ENCODE measurements at regions not wholly inside any gene's neighbourhood (a gene's known extent, or its start where the extent isn't known, plus 50 kb on each side); places are given as distances from the start of the nearest gene placed in this dataset.

DNA sequence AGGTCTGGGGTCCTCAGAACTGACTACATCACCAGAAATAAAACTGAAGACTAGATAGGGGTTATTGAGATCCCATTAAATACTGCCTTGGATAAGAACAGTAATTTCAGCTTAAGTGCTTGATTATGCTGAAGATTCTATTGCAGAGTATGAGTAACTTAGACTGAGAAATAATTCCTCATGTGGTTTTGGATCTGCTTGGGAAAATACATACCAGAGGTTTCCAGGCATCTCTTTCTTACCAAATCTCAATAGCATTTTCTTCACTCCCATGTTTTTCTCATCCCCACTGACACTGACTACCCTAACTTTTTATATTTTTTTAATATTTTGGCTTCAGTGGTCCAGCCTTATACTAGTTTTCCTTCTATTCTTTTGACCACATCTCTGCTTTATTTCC, 92.0 kb upstream of the TEX13D start:
- H3K4me3 ChIP-seq = no peak overlapping the region
- TF ChIP-seq, protein P1, sequence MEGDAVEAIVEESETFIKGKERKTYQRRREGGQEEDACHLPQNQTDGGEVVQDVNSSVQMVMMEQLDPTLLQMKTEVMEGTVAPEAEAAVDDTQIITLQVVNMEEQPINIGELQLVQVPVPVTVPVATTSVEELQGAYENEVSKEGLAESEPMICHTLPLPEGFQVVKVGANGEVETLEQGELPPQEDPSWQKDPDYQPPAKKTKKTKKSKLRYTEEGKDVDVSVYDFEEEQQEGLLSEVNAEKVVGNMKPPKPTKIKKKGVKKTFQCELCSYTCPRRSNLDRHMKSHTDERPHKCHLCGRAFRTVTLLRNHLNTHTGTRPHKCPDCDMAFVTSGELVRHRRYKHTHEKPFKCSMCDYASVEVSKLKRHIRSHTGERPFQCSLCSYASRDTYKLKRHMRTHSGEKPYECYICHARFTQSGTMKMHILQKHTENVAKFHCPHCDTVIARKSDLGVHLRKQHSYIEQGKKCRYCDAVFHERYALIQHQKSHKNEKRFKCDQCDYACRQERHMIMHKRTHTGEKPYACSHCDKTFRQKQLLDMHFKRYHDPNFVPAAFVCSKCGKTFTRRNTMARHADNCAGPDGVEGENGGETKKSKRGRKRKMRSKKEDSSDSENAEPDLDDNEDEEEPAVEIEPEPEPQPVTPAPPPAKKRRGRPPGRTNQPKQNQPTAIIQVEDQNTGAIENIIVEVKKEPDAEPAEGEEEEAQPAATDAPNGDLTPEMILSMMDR (IDR thresholded peaks at IDR 0.05; ENCODE audit: control extremely low read depth, extremely low read depth) = no peak
- no peak overlapping the region for H3K27ac ChIP-seq (ENCODE audit: low read depth in 1 of 2, low read length in 1 of 2)
- DNase-seq = no peak
- no peak for ATAC-seq (ENCODE audit: insufficient read depth, low FRiP score)
- H3K27me3 ChIP-seq (ENCODE audit: control insufficient read depth in 3 of 3, insufficient read depth in 3 of 3, low read length in 2 of 3) = peaks cover 0 to 2% (median 0%) of the 10 kb centered on the region in 3 donors
- no peaks in the 10 kb centered on the region for H3K9me3 ChIP-seq (ENCODE audit: control insufficient read depth in 4 of 4, insufficient read depth in 3 of 4, low read length in 3 of 4)
- no peaks in the 10 kb centered on the region for H3K4me1 ChIP-seq (ENCODE audit: control insufficient read depth in 5 of 5, insufficient read depth in 5 of 5, low read length in 5 of 5)
- no peak overlapping the region for H3K9ac ChIP-seq (ENCODE audit: insufficient read depth in 1 of 2, low read length in 2 of 2)
- H3K36me3 ChIP-seq (ENCODE audit: control insufficient read depth in 4 of 4, insufficient read depth in 4 of 4, low read length in 4 of 4) = no peaks in the 10 kb centered on the region

DNA sequence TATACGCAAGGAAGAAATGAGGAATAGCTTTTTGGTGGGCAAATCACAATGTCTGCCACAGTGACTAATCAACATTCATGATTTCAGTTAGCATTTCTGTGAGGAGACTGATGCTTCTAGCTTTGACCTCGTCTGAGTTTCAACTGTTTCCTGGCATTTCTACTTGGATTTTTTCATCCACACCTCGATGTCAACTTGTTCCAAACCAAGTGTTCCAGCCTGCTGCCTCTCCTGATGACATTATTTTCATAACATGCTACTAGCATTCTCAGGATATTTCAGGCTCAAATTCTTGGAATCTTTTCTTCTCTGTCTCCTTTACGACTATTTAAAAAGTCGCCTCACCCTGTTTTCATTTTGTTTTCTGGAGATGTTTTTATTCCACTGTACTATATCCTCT, 90.3 kb upstream of the TEX13D start:
- Histone ChIP-seq H3K36me3 (ENCODE audit: control insufficient read depth in 4 of 4, insufficient read depth in 4 of 4, low read length in 4 of 4) (no peaks in the 10 kb centered on the region), H3K4me1 (ENCODE audit: control insufficient read depth in 5 of 5, insufficient read depth in 5 of 5, low read length in 5 of 5) (no peaks in the 10 kb centered on the region), H3K27me3 (ENCODE audit: control insufficient read depth in 3 of 3, insufficient read depth in 3 of 3, low read length in 2 of 3) (peaks cover 0 to 2% (median 0%) of the 10 kb centered on the region in 3 donors), H3K9me3 (ENCODE audit: control insufficient read depth in 4 of 4, insufficient read depth in 3 of 4, low read length in 3 of 4) (peaks cover 0 to 3% (median 0%) of the 10 kb centered on the region in 4 donors), H3K4me3 (no peak overlapping the region), H3K9ac (ENCODE audit: insufficient read depth in 1 of 2, low read length in 2 of 2) (no peak overlapping the region), H3K27ac (ENCODE audit: low read depth in 1 of 2, low read length in 1 of 2) (no peak overlapping the region)
- 58 to 60% methylated on average over 5 of the region's 5 CpGs for WGBS, 2 donors
- ATAC-seq (ENCODE audit: insufficient read depth, low FRiP score) (no peak), DNase-seq (no peak)
- TF ChIP-seq, protein P1 (IDR thresholded peaks at IDR 0.05; ENCODE audit: control extremely low read depth, extremely low read depth) = no peak

DNA sequence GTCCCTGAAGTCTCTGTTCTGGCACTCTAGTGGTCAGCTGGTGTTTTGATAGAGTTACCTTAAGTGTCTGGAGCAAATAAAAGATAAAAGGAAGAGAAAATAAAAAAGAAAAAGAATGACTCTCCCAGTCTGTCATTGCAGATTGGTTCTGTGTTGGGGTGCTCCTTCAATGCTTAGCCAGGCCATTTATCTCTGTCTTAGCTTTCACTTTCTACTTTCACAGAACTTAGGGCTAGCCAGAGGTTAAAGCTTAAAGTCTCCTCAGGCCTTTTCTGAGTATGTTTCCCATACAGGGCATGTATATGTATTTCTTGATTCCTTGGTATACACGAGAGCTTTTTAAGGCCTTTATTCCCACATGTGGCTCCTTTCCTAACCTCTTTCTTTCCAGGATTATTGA, 83.1 kb upstream of the TEX13D start:
- Histone ChIP-seq H3K36me3 (ENCODE audit: control insufficient read depth in 4 of 4, insufficient read depth in 4 of 4, low read length in 4 of 4) (no peaks in the 10 kb centered on the region), H3K4me1 (ENCODE audit: control insufficient read depth in 5 of 5, insufficient read depth in 5 of 5, low read length in 5 of 5) (peaks cover 0 to 4% (median 0%) of the 10 kb centered on the region in 5 donors), H3K9ac (ENCODE audit: insufficient read depth in 1 of 2, low read length in 2 of 2) (no peak overlapping the region), H3K27ac (ENCODE audit: low read depth in 1 of 2, low read length in 1 of 2) (no peak overlapping the region), H3K27me3 (ENCODE audit: control insufficient read depth in 3 of 3, insufficient read depth in 3 of 3, low read length in 2 of 3) (no peaks in the 10 kb centered on the region), H3K4me3 (no peak overlapping the region), H3K9me3 (ENCODE audit: control insufficient read depth in 4 of 4, insufficient read depth in 3 of 4, low read length in 3 of 4) (peaks cover 0 to 6% (median 0%) of the 10 kb centered on the region in 4 donors)
- ATAC-seq (ENCODE audit: insufficient read depth, low FRiP score) (no peak), DNase-seq (no peak)
- TF ChIP-seq, protein P1 (IDR thresholded peaks at IDR 0.05; ENCODE audit: control extremely low read depth, extremely low read depth) = no peak
- WGBS, 2 donors = 89 to 100% methylated on average over 1 of the region's 1 CpG

DNA sequence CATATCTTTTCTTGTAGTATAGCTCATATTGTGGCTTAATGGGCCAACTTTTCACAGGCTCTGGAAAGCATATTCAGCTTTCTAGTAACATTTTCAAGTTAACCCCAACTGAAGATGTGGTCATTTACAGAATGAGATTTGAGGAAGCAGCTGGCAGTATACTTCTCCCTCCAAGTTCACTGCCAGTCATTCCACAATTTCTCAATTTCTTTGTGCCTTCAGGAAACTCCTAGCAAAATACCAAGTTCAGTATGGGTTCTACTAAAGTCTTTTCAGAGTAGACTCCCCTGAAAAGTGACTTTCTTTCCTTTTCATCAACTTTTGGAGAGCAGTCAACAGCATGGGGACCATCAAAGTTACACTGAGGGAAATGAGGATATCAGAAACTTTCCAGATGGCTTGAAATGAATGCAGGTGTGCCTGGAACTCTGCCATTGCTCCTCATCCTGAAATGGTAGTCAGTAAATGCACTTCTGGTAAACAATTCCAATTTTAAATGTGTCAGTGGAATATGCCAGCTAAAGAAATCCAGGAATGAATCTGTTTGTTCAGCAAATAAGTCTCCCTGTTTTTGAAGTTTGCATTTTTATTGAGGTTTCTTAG, 81.5 kb upstream of the TEX13D start:
- DNase-seq = no peak
- H3K4me1 ChIP-seq (ENCODE audit: control insufficient read depth in 5 of 5, insufficient read depth in 5 of 5, low read length in 5 of 5) = peaks cover 0 to 14% (median 0%) of the 10 kb centered on the region in 5 donors
- TF ChIP-seq, protein P1 (IDR thresholded peaks at IDR 0.05; ENCODE audit: control extremely low read depth, extremely low read depth) = no peak
- H3K27me3 ChIP-seq (ENCODE audit: control insufficient read depth in 3 of 3, insufficient read depth in 3 of 3, low read length in 2 of 3) = no peaks in the 10 kb centered on the region
- peaks cover 0 to 6% (median 0%) of the 10 kb centered on the region in 4 donors for H3K9me3 ChIP-seq (ENCODE audit: control insufficient read depth in 4 of 4, insufficient read depth in 3 of 4, low read length in 3 of 4)
- H3K9ac ChIP-seq (ENCODE audit: insufficient read depth in 1 of 2, low read length in 2 of 2) = no peak overlapping the region
- H3K27ac ChIP-seq (ENCODE audit: low read depth in 1 of 2, low read length in 1 of 2) = no peak overlapping the region
- no peaks in the 10 kb centered on the region for H3K36me3 ChIP-seq (ENCODE audit: control insufficient read depth in 4 of 4, insufficient read depth in 4 of 4, low read length in 4 of 4)
- H3K4me3 ChIP-seq = no peak overlapping the region
- no peak for ATAC-seq (ENCODE audit: insufficient read depth, low FRiP score)

All from lung (tissue), 11 donors.